Endothelial cell of umbilical vein (primary cell): ENCODE measurements at regions not wholly inside any gene's neighbourhood (a gene's known extent, or its start where the extent isn't known, plus 50 kb on each side); places are given as distances from the start of the nearest gene placed in this dataset.

Source experiments
- EZH2 ChIP-seq: IDR thresholded peaks from 2 replicates; pipeline ENCODE4 v1.6.1; 2012; ENCODE audit warnings: borderline replicate concordance, low read depth, mild to moderate bottlenecking, moderate library complexity, low read length, inconsistent platforms; ENCODE audit not compliant: severe bottlenecking
- POLR2A ChIP-seq: IDR thresholded peaks from 2 replicates; pipeline ENCODE4 v1.6.1; 2012; ENCODE audit warnings: low read depth, mild to moderate bottlenecking, control low read depth, low read length
- TF ChIP-seq, protein P1 (sequence below), 2 donors: IDR thresholded peaks; 1 replicate in 1 of 2; 2 replicates in 1 of 2; pipeline ENCODE4 v1.5.1; 2011; ENCODE audit warnings: low read length in 2 of 2, mild to moderate bottlenecking in 2 of 2, moderate library complexity in 2 of 2, control low read depth in 1 of 2, inconsistent platforms in 1 of 2, low read depth in 1 of 2; ENCODE audit not compliant: insufficient read depth in 1 of 2; ENCODE audit errors: extremely low read depth in 1 of 2

DNA sequence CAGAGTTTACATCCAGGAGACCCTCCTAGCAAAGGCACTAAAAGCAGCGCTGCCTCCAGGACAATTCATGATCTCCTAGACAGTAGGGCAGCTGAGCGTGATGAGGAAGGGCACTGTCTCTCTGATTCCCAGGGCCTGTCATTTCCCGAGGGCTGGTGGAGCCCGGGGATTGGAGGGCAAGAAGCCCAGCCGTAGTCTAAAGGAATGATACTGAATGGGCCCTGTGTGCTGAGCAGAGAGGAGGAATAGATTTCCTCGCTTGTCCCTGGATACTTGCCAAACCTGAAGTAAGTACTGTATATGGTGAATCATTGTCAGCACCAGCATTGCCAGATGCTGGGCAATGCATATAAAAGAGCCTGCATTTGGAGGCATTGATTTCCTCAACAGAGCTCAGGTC is 88.0 kb upstream of the SLITRK2 start:
- TF ChIP-seq, protein P1, sequence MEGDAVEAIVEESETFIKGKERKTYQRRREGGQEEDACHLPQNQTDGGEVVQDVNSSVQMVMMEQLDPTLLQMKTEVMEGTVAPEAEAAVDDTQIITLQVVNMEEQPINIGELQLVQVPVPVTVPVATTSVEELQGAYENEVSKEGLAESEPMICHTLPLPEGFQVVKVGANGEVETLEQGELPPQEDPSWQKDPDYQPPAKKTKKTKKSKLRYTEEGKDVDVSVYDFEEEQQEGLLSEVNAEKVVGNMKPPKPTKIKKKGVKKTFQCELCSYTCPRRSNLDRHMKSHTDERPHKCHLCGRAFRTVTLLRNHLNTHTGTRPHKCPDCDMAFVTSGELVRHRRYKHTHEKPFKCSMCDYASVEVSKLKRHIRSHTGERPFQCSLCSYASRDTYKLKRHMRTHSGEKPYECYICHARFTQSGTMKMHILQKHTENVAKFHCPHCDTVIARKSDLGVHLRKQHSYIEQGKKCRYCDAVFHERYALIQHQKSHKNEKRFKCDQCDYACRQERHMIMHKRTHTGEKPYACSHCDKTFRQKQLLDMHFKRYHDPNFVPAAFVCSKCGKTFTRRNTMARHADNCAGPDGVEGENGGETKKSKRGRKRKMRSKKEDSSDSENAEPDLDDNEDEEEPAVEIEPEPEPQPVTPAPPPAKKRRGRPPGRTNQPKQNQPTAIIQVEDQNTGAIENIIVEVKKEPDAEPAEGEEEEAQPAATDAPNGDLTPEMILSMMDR (IDR thresholded peaks at IDR 0.05; ENCODE audit: extremely low read depth in 1 of 2, insufficient read depth in 1 of 2, low read depth in 1 of 2, low read length in 2 of 2), result no peak
- no peak for TF ChIP-seq POLR2A
- TF ChIP-seq EZH2, result no peak
